Neural cell (in vitro differentiated cells): ENCODE measurements at regions not wholly inside any gene's neighbourhood (a gene's known extent, or its start where the extent isn't known, plus 50 kb on each side); places are given as distances from the start of the nearest gene placed in this dataset.

ENCODE experiments used
- H2AFZ ChIP-seq: fragments of 200-600, 300-800 bp; sonication (generic), shearing (Covaris generic); 2 replicates; pipeline ENCODE4 v1.6.0; 2014; ENCODE audit warnings: low read depth, mild to moderate bottlenecking, antibody characterized with exemption, low read length, moderate library complexity
- H3F3A ChIP-seq: fragments of 200-600 bp; shearing (Covaris generic); 2 replicates; pipeline ENCODE4 v1.6.1; 2016; ENCODE audit warnings: mild to moderate bottlenecking, moderate library complexity, mixed read lengths, antibody characterized with exemption, low read length; ENCODE audit not compliant: insufficient read depth, poor library complexity, severe bottlenecking
- H3K27ac ChIP-seq: fragments of 200-600, 300-800 bp; sonication (generic), shearing (Covaris generic); 2 replicates; pipeline ENCODE4 v1.5.1; 2014; ENCODE audit warnings: mild to moderate bottlenecking, low read length, moderate library complexity
- H3K27me3 ChIP-seq: fragments of 300-800, 200-600 bp; sonication (generic), shearing (Covaris generic); 2 replicates; pipeline ENCODE4 v1.6.0; 2014; ENCODE audit warnings: mild to moderate bottlenecking, low read depth, low read length, moderate library complexity; ENCODE audit not compliant: insufficient read depth
- H3K36me3 ChIP-seq: fragments of 300-800, 200-600 bp; sonication (generic), shearing (Covaris generic); 2 replicates; pipeline ENCODE4 v1.5.1; 2014; ENCODE audit warnings: mild to moderate bottlenecking, antibody characterized with exemption, low read length, moderate library complexity; ENCODE audit not compliant: insufficient read depth
- H3K4me2 ChIP-seq: fragments of 300-800, 200-600 bp; sonication (generic), shearing (Covaris generic); 2 replicates; pipeline ENCODE4 v1.6.0; 2014; ENCODE audit warnings: mild to moderate bottlenecking, low read length
- H3K4me3 ChIP-seq: fragments of 300-800, 200-600 bp; sonication (generic), shearing (Covaris generic); 2 replicates; pipeline ENCODE4 v1.5.1; 2014; ENCODE audit warnings: mild to moderate bottlenecking, low read length, moderate library complexity
- H3K79me2 ChIP-seq: fragments of 200-600 bp; shearing (Covaris generic); replicated peaks from 2 replicates; pipeline ENCODE4 v1.6.0; 2014; ENCODE audit warnings: mild to moderate bottlenecking, low read length, moderate library complexity; ENCODE audit not compliant: insufficient read depth
- H3K9ac ChIP-seq: fragments of 300-800, 200-600 bp; sonication (generic), shearing (Covaris generic); 2 replicates; pipeline ENCODE4 v1.6.1; 2016; ENCODE audit warnings: mild to moderate bottlenecking, low read length, mixed read lengths
- H3K9me2 ChIP-seq: fragments of 200-600 bp; shearing (Covaris generic); 2 replicates; pipeline ENCODE4 v1.6.1; 2016; ENCODE audit warnings: mild to moderate bottlenecking, low read length, mixed read lengths; ENCODE audit not compliant: insufficient read depth
- H3K9me3 ChIP-seq: fragments of 200-600, 300-800 bp; sonication (generic), shearing (Covaris generic); 2 replicates; pipeline ENCODE4 v1.6.1; 2016; ENCODE audit warnings: mild to moderate bottlenecking, mixed run types, low read length, moderate library complexity, mixed read lengths
- H4K20me1 ChIP-seq: fragments of 200-600 bp; shearing (Covaris generic); 2 replicates; pipeline ENCODE4 v1.6.1; 2016; ENCODE audit warnings: mild to moderate bottlenecking, mixed run types; ENCODE audit not compliant: insufficient read depth
- CTCF ChIP-seq: fragments of 450-650 bp; IDR thresholded peaks from 2 replicates; pipeline ENCODE4 v1.5.1; 2014; ENCODE audit warnings: antibody characterized with exemption, mild to moderate bottlenecking, moderate library complexity; ENCODE audit not compliant: poor library complexity, severe bottlenecking
- EP300 ChIP-seq: fragments of 450-650 bp; conservative IDR thresholded peaks from 2 replicates; pipeline ENCODE4 v1.6.1; 2014; ENCODE audit warnings: antibody characterized with exemption, mild to moderate bottlenecking, moderate library complexity; ENCODE audit not compliant: poor library complexity, severe bottlenecking
- EZH2 ChIP-seq: fragments of 200-600, 300-800 bp; shearing (Covaris generic), sonication (generic); IDR thresholded peaks from 2 replicates; pipeline ENCODE4 v1.6.1; 2014; ENCODE audit warnings: antibody characterized with exemption, low read length, borderline replicate concordance, mild to moderate bottlenecking; ENCODE audit not compliant: insufficient read depth, poor library complexity, severe bottlenecking
- MXI1 ChIP-seq: fragments of 450-650 bp; conservative IDR thresholded peaks from 2 replicates; pipeline ENCODE4 v1.6.1; 2014; ENCODE audit warnings: antibody characterized with exemption, mild to moderate bottlenecking; ENCODE audit not compliant: poor library complexity, severe bottlenecking
- POLR2AphosphoS5 ChIP-seq: IDR thresholded peaks from 2 replicates; pipeline ENCODE4 v1.6.1; 2012
- RAD21 ChIP-seq: fragments of 450-650 bp; conservative IDR thresholded peaks from 2 replicates; pipeline ENCODE4 v1.6.1; 2014; ENCODE audit warnings: antibody characterized with exemption, mild to moderate bottlenecking, moderate library complexity
- REST ChIP-seq: IDR thresholded peaks from 2 replicates; pipeline ENCODE4 v1.6.1; 2012; ENCODE audit warnings: borderline replicate concordance
- SMC3 ChIP-seq: fragments of 450-650 bp; conservative IDR thresholded peaks from 2 replicates; pipeline ENCODE4 v1.6.1; 2014; ENCODE audit warnings: antibody characterized with exemption, mild to moderate bottlenecking, moderate library complexity; ENCODE audit not compliant: poor library complexity
- TAF1 ChIP-seq: IDR thresholded peaks from 2 replicates; pipeline ENCODE4 v1.6.1; 2012; ENCODE audit warnings: low read depth

- H4K20me1 ChIP-seq: no peaks in the 10 kb centered on the region
Observed at GRCh38 chr4:1480720-1481119, 74.5 kb upstream of the NKX1-1 start.

GRCh38 chr4:1479454-1479853 is 73.2 kb upstream of the NKX1-1 start:
- Histone ChIP-seq H3K27me3 (no peaks in the 10 kb centered on the region), H3K9ac (no peak overlapping the region), H4K20me1 (no peaks in the 10 kb centered on the region), H3K9me2 (no peaks in the 10 kb centered on the region), H3K9me3 (peaks cover 9% of the 10 kb centered on the region), H2AFZ (no peak overlapping the region), H3K36me3 (no peaks in the 10 kb centered on the region), H3K79me2 (no peaks in the 10 kb centered on the region), H3K4me2 (no peak overlapping the region), H3K27ac (no peak overlapping the region), H3K4me3 (no peak overlapping the region), H3F3A (no peaks in the 10 kb centered on the region)
- TF ChIP-seq TAF1: no peak
- TF ChIP-seq SMC3: no peak
- no peak for TF ChIP-seq POLR2AphosphoS5
- TF ChIP-seq CTCF: no peak
- no peak for TF ChIP-seq EP300
- TF ChIP-seq REST: no peak
- no peak for TF ChIP-seq RAD21
- no peak for TF ChIP-seq MXI1

More at GRCh38 chr4:1480720-1481119, 74.5 kb upstream of the NKX1-1 start:
- Histone ChIP-seq H3K36me3 (no peaks in the 10 kb centered on the region), H3F3A (no peaks in the 10 kb centered on the region), H3K4me2 (no peak overlapping the region), H3K4me3 (no peak overlapping the region), H2AFZ (no peak overlapping the region), H3K9ac (no peak overlapping the region), H3K27ac (no peak overlapping the region), H3K9me2 (no peaks in the 10 kb centered on the region), H3K27me3 (no peaks in the 10 kb centered on the region), H3K79me2 (no peaks in the 10 kb centered on the region), H3K9me3 (peaks cover 14% of the 10 kb centered on the region)
- no peak for TF ChIP-seq MXI1
- no peak for TF ChIP-seq SMC3
- TF ChIP-seq EZH2: no peak
